K562 (cell line): ENCODE measurements at regions not wholly inside any gene's neighbourhood (a gene's known extent, or its start where the extent isn't known, plus 50 kb on each side); places are given as distances from the start of the nearest gene placed in this dataset.

Experiments
- BHLHE40 ChIP-seq: IDR thresholded peaks from 2 replicates; pipeline ENCODE4 v1.6.1; 2011; ENCODE audit warnings: low read length, improper control_type of control experiment
- GABPA ChIP-seq: fragments of 200-800 bp; sonication (Bioruptor generic); conservative IDR thresholded peaks from 2 replicates; pipeline ENCODE4 v1.6.1; 2016; ENCODE audit warnings: low read depth, missing genetic modification characterization, missing compliant biosample characterization
- HDAC6 ChIP-seq: IDR thresholded peaks from 2 replicates; pipeline ENCODE4 v1.6.1; 2012; ENCODE audit warnings: low read depth, mild to moderate bottlenecking, control low read depth, inconsistent platforms, low read length, moderate library complexity
- NEUROD1 ChIP-seq: fragments of 150-350 bp; IDR thresholded peaks from 2 replicates; pipeline ENCODE4 v1.6.1; 2014; ENCODE audit warnings: borderline replicate concordance, low read length, low read depth; ENCODE audit not compliant: partially characterized antibody
- POLR2A ChIP-seq: fragments of 450-650 bp; conservative IDR thresholded peaks from 2 replicates; pipeline ENCODE4 v1.6.1; 2016
- POLR2AphosphoS5 ChIP-seq: IDR thresholded peaks from 2 replicates; pipeline ENCODE4 v1.6.1; 2011; ENCODE audit warnings: mild to moderate bottlenecking, low read depth, low read length, moderate library complexity; ENCODE audit not compliant: control insufficient read depth, insufficient read depth
- ZNF197 ChIP-seq: fragments of 200-800 bp; sonication (Bioruptor generic); IDR thresholded peaks from 2 replicates; pipeline ENCODE4 v1.6.1; 2016; ENCODE audit warnings: low read depth, missing genetic modification characterization, missing compliant biosample characterization

- TF ChIP-seq POLR2A (no peak), GABPA (tag) (no peak), BHLHE40 (no peak), NEUROD1 (no peak), HDAC6 (no peak), ZNF197 (CRISPR knock-in tag) (no peak), POLR2AphosphoS5 (no peak)
Observed at GRCh38 chr4:123476089-123476488, 79.5 kb downstream of the SPRY1 start.
